H9 (cell line): ENCODE measurements at regions not wholly inside any gene's neighbourhood (a gene's known extent, or its start where the extent isn't known, plus 50 kb on each side); places are given as distances from the start of the nearest gene placed in this dataset.

ENCODE experiments used
- DNase-seq: peaks from one replicate; pipeline ENCODE4 v3.0.0-alpha.2; 2017
- H2AFZ ChIP-seq: one replicate; pipeline ENCODE4 v1.6.1; 2013; ENCODE audit warnings: mild to moderate bottlenecking, low read length, control low read depth, moderate library complexity
- H2AK5ac ChIP-seq: 2 replicates; pipeline ENCODE4 v1.6.1; 2013; ENCODE audit warnings: low read length, control low read depth, mixed read lengths; ENCODE audit not compliant: insufficient read length
- H2BK120ac ChIP-seq: one replicate; pipeline ENCODE4 v1.6.1; 2013; ENCODE audit warnings: low read depth, mild to moderate bottlenecking, low read length, control low read depth, inconsistent platforms; ENCODE audit not compliant: poor library complexity, severe bottlenecking
- H2BK12ac ChIP-seq: 2 replicates; pipeline ENCODE4 v1.6.1; 2013; ENCODE audit warnings: low read length, control low read depth, mixed read lengths, low read depth; ENCODE audit not compliant: insufficient read length
- H2BK15ac ChIP-seq: 2 replicates; pipeline ENCODE4 v1.6.1; 2013; ENCODE audit warnings: low read depth, low read length, control low read depth
- H2BK20ac ChIP-seq: one replicate; pipeline ENCODE4 v1.6.1; 2013; ENCODE audit warnings: low read depth, mild to moderate bottlenecking, low read length, control low read depth, inconsistent platforms; ENCODE audit not compliant: poor library complexity, severe bottlenecking
- H2BK5ac ChIP-seq: 2 replicates; pipeline ENCODE4 v1.6.1; 2013; ENCODE audit warnings: low read length, control low read depth, mixed read lengths; ENCODE audit not compliant: insufficient read length
- H3K14ac ChIP-seq: 2 replicates; pipeline ENCODE4 v1.6.1; 2013; ENCODE audit warnings: low read length, control low read depth; ENCODE audit not compliant: insufficient read depth
- H3K18ac ChIP-seq: 2 replicates; pipeline ENCODE4 v1.6.1; 2013; ENCODE audit warnings: low read depth, mild to moderate bottlenecking, mixed read lengths, low read length, control low read depth; ENCODE audit not compliant: insufficient read length
- H3K23ac ChIP-seq: 2 replicates; pipeline ENCODE4 v1.6.1; 2013; ENCODE audit warnings: low read length, control low read depth, mixed read lengths, low read depth; ENCODE audit not compliant: insufficient read length
- H3K23me2 ChIP-seq: 2 replicates; pipeline ENCODE4 v1.6.1; 2013; ENCODE audit warnings: low read depth, mild to moderate bottlenecking, mixed read lengths, low read length, control low read depth; ENCODE audit not compliant: insufficient read length, poor library complexity, severe bottlenecking
- H3K27ac ChIP-seq: 2 replicates; pipeline ENCODE4 v1.5.1; 2013; ENCODE audit warnings: low read length, control low read depth, mixed read lengths, low read depth; ENCODE audit not compliant: insufficient read length
- H3K27me3 ChIP-seq: 2 replicates; pipeline ENCODE4 v1.6.1; 2013; ENCODE audit warnings: low read length, control low read depth, inconsistent platforms; ENCODE audit not compliant: insufficient read depth
- H3K4ac ChIP-seq: 2 replicates; pipeline ENCODE4 v1.6.1; 2013; ENCODE audit warnings: low read depth, mild to moderate bottlenecking, control low read depth, inconsistent platforms, low read length, moderate library complexity
- H3K4me1 ChIP-seq: 2 replicates; pipeline ENCODE4 v1.6.1; 2013; ENCODE audit warnings: low read length, control low read depth, inconsistent platforms; ENCODE audit not compliant: insufficient read depth
- H3K4me2 ChIP-seq: 2 replicates; pipeline ENCODE4 v1.6.1; 2013; ENCODE audit warnings: low read length, control low read depth, mixed read lengths; ENCODE audit not compliant: insufficient read length, insufficient read depth
- H3K56ac ChIP-seq: 2 replicates; pipeline ENCODE4 v1.6.1; 2013; ENCODE audit warnings: low read depth, mild to moderate bottlenecking, mixed read lengths, low read length, control low read depth; ENCODE audit not compliant: insufficient read length
- H3K79me1 ChIP-seq: 2 replicates; pipeline ENCODE4 v1.6.1; 2013; ENCODE audit warnings: low read depth, mild to moderate bottlenecking, moderate library complexity, low read length, control low read depth, inconsistent platforms; ENCODE audit not compliant: insufficient read depth, poor library complexity, severe bottlenecking
- H3K79me2 ChIP-seq: 2 replicates; pipeline ENCODE4 v1.6.1; 2013; ENCODE audit warnings: low read length, control low read depth, inconsistent platforms; ENCODE audit not compliant: insufficient read depth
- H3K9ac ChIP-seq: 2 replicates; pipeline ENCODE4 v1.6.1; 2013; ENCODE audit warnings: low read length, control low read depth, mixed read lengths; ENCODE audit not compliant: insufficient read length; ENCODE audit errors: extremely low read depth
- H3K9me3 ChIP-seq: one replicate; pipeline ENCODE4 v1.6.1; 2013; ENCODE audit warnings: low read depth, low read length, inconsistent platforms; ENCODE audit not compliant: control insufficient read depth
- H3T11ph ChIP-seq: one replicate; pipeline ENCODE4 v1.6.1; 2013; ENCODE audit warnings: mild to moderate bottlenecking, low read length, control low read depth, inconsistent platforms
- H4K20me1 ChIP-seq: one replicate; pipeline ENCODE4 v1.6.1; 2013; ENCODE audit not compliant: control insufficient read depth, insufficient read length, insufficient read depth
- H4K5ac ChIP-seq: 2 replicates; pipeline ENCODE4 v1.6.1; 2013; ENCODE audit warnings: low read depth, mild to moderate bottlenecking, mixed read lengths, low read length, control low read depth; ENCODE audit not compliant: insufficient read length
- H4K8ac ChIP-seq: replicated peaks from 2 replicates; pipeline ENCODE4 v1.6.1; 2013; ENCODE audit warnings: low read length, control low read depth, mixed read lengths, low read depth; ENCODE audit not compliant: insufficient read length
- H4K91ac ChIP-seq: 2 replicates; pipeline ENCODE4 v1.6.1; 2013; ENCODE audit warnings: low read depth, mild to moderate bottlenecking, moderate library complexity, mixed read lengths, low read length, control low read depth; ENCODE audit not compliant: insufficient read length
- H3K27ac Mint-ChIP-seq, 3 experiments: 2 replicates in 2 of 3; 3 replicates in 1 of 3; pipeline ENCODE4 v1.8.0; 2020 to 2021; ENCODE audit warnings: mixed read lengths in 3 of 3, mild to moderate bottlenecking in 1 of 3, moderate library complexity in 1 of 3
- H3K27me3 Mint-ChIP-seq: 2 replicates; pipeline ENCODE4 v1.8.0; 2021; ENCODE audit warnings: low read depth, mild to moderate bottlenecking, moderate library complexity, mixed read lengths
- H3K36me3 Mint-ChIP-seq, 3 experiments: 2 replicates in 2 of 3; 3 replicates in 1 of 3; pipeline ENCODE4 v1.8.0; 2020 to 2021; ENCODE audit warnings: low read depth in 3 of 3, mixed read lengths in 3 of 3; ENCODE audit not compliant: insufficient read depth in 1 of 3
- H3K4me1 Mint-ChIP-seq, 2 experiments: 2 replicates each; pipeline ENCODE4 v1.8.0; 2020; ENCODE audit warnings: mixed read lengths in 2 of 2
- H3K4me3 Mint-ChIP-seq, 2 experiments: 2 replicates in 1 of 2; 3 replicates in 1 of 2; pipeline ENCODE4 v1.8.0; 2020 to 2021; ENCODE audit warnings: mild to moderate bottlenecking in 2 of 2, mixed read lengths in 2 of 2, moderate library complexity in 1 of 2
- H3K9me3 Mint-ChIP-seq, 2 experiments: 2 replicates in 1 of 2; 3 replicates in 1 of 2; pipeline ENCODE4 v1.8.0; 2020; ENCODE audit warnings: mild to moderate bottlenecking in 2 of 2, mixed read lengths in 2 of 2, moderate library complexity in 1 of 2
- CTCF ChIP-seq: fragments of 200-600 bp; sonication (generic); conservative IDR thresholded peaks from 3 replicates; pipeline ENCODE4 v1.8.0; 2021; ENCODE audit warnings: antibody characterized with exemption, mild to moderate bottlenecking
- WGBS: extraction: QIAGEN DNeasy Blood & Tissue Kit; methylation state at CpG from one replicate; pipeline ENCODE4 v1.1.7; 2013; ENCODE audit warnings: missing lambda C conversion rate, low lambda C conversion rate, mixed read lengths; ENCODE audit not compliant: insufficient read length; ENCODE audit errors: extremely low coverage; 5-methylcytosine and 5-hydroxymethylcytosine counted together

GRCh38 chr7:69414555-69414954, 183.7 kb upstream of the AUTS2 start:
- Histone ChIP-seq H3K9ac (no peak overlapping the region), H3K4ac (no peak overlapping the region), H3K27me3 (no peaks in the 10 kb centered on the region), H4K20me1 (no peaks in the 10 kb centered on the region), H3K79me1 (no peaks in the 10 kb centered on the region), H3K4me2 (no peak overlapping the region), H2AK5ac (no peak overlapping the region), H3K23me2 (peaks cover 3% of the 10 kb centered on the region), H4K5ac (no peak overlapping the region), H3K23ac (no peak overlapping the region), H3K56ac (no peak overlapping the region), H2BK5ac (no peak overlapping the region), H4K8ac (no peak overlapping the region), H3K18ac (no peak overlapping the region), H3K27ac (no peak overlapping the region), H2BK12ac (no peak overlapping the region), H3T11ph (no peak overlapping the region), H3K9me3 (no peaks in the 10 kb centered on the region), H3K79me2 (no peaks in the 10 kb centered on the region), H2AFZ (no peak overlapping the region), H3K14ac (no peak overlapping the region), H2BK120ac (no peak overlapping the region), H4K91ac (no peak overlapping the region), H2BK20ac (no peak overlapping the region), H2BK15ac (no peak overlapping the region), H3K4me1 (no peaks in the 10 kb centered on the region)
- H3K9me3 Mint-ChIP-seq = peaks cover 7 to 11% of the 10 kb centered on the region in 2 experiments
- no peaks in the 10 kb centered on the region for H3K4me1 Mint-ChIP-seq
- no peak overlapping the region for H3K4me3 Mint-ChIP-seq
- peaks cover 0 to 10% (median 2%) of the 10 kb centered on the region in 3 experiments; a peak in 2 of 7 replicates for H3K36me3 Mint-ChIP-seq
- no peak for TF ChIP-seq CTCF
- WGBS = no CpG with 5 or more reads among the region's 5 CpGs
- H3K27me3 Mint-ChIP-seq = peaks cover 8% of the 10 kb centered on the region
- DNase-seq = no peak
- no peak overlapping the region for H3K27ac Mint-ChIP-seq
